Fibroblast of villous mesenchyme (primary cell): ENCODE measurements at regions not wholly inside any gene's neighbourhood (a gene's known extent, or its start where the extent isn't known, plus 50 kb on each side); places are given as distances from the start of the nearest gene placed in this dataset.

Experiments
- DNase-seq: peaks from one replicate; pipeline ENCODE4 v3.0.0-alpha.2; 2010; ENCODE audit warnings: low read depth
- H3K4me3 ChIP-seq: 2 replicates; pipeline ENCODE4 v1.5.1; 2011; ENCODE audit warnings: low read depth, mild to moderate bottlenecking, low read length
- TF ChIP-seq, protein P1 (sequence below): IDR thresholded peaks from 2 replicates; pipeline ENCODE4 v1.5.1; 2012; ENCODE audit warnings: low read depth, mild to moderate bottlenecking, low read length; ENCODE audit not compliant: insufficient read depth

DNA sequence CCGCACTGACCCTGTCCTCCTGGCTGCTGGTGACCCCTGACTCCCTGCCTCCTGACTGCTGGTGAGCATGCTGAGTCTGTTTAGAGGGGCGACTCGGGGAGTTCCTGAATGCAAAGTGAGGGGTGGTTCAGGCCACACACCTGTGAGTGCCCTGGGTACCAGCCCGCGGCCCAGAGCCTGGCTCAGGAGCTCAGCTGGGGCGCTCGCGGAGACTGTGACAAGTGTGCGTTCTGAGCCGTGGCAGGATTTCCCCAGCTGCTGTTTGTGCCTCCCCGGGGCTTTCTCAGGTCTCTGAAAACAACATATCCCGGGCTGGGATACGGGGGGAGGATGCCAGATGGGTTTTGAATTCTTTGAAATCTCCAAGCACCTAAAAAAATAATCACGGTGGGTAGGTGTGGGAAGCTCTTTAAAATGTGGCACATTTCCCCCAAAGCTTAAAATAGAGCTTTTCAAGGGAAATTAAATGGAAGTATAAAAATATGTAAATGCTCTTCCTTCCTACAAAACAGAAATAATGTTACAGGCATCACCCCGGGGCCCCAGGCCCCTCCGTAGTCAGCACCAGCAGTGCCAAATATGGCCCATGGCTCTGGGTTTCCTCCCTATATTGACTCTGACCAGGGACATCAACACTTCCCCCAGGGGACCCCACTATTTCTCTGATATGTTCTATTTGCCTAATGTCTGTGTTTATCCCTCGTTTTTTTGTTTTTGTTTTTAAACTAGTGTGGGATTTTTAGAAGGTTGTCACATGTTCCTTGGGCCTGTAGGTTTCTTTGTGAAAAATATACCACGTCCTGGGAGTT is 49.9 kb upstream of the TAGAP start:
- TF ChIP-seq, protein P1, sequence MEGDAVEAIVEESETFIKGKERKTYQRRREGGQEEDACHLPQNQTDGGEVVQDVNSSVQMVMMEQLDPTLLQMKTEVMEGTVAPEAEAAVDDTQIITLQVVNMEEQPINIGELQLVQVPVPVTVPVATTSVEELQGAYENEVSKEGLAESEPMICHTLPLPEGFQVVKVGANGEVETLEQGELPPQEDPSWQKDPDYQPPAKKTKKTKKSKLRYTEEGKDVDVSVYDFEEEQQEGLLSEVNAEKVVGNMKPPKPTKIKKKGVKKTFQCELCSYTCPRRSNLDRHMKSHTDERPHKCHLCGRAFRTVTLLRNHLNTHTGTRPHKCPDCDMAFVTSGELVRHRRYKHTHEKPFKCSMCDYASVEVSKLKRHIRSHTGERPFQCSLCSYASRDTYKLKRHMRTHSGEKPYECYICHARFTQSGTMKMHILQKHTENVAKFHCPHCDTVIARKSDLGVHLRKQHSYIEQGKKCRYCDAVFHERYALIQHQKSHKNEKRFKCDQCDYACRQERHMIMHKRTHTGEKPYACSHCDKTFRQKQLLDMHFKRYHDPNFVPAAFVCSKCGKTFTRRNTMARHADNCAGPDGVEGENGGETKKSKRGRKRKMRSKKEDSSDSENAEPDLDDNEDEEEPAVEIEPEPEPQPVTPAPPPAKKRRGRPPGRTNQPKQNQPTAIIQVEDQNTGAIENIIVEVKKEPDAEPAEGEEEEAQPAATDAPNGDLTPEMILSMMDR: no peak
- DNase-seq: no peak
- H3K4me3 ChIP-seq: no peak overlapping the region
